K562 (cell line): ENCODE measurements at regions not wholly inside any gene's neighbourhood (a gene's known extent, or its start where the extent isn't known, plus 50 kb on each side); places are given as distances from the start of the nearest gene placed in this dataset.

ENCODE experiments used
- ATAC-seq: fragments of 200-7000 bp; cut with Tn5 transposase; 3 replicates; pipeline ENCODE4 v1.9.1; 2020; ENCODE audit warnings: moderate library complexity
- BruUV-seq: library from RNA; stranded (reverse); fragments of 400-500 nt; replicated peaks from 2 replicates; lab custom pipeline; 2021; lab: Mats Ljungman, UMichigan
- CTCF ChIA-PET: fragments of 300-600 bp; formaldehyde crosslinking; extraction: SDS; loops from one replicate; lab custom pipeline; 2021; ENCODE audit warnings: low intra/inter-chr PET ratio; lab: Yijun Ruan, JAX
- POLR2A ChIA-PET: fragments of 300-600, 350-650 bp; sonication (Branson Sonifier 250); formaldehyde crosslinking; extraction: SDS; loops from one replicate; lab custom pipeline; 2021; ENCODE audit warnings: antibody characterized with exemption, inconsistent platforms; lab: Yijun Ruan, JAX
- DNase-seq, 4 experiments: peaks; one replicate each; pipeline versions ENCODE4 v3.0.0 to v3.0.0-alpha.2; 2011 to 2018; ENCODE audit warnings: low spot score in 3 of 4, mixed read lengths in 3 of 4; ENCODE audit errors: extremely low read depth in 1 of 4
- FAIRE-seq: peaks from 2 replicates; lab custom pipeline; 2011; peaks lifted over from hg19 to GRCh38; lab: Jason Lieb, UNC
- H2AFZ ChIP-seq: 2 replicates; pipeline ENCODE4 v1.6.0; 2011; ENCODE audit warnings: low read depth, low read length, control low read depth, inconsistent platforms
- H3K27ac ChIP-seq: fragments of 200-600 bp; 3 replicates; pipeline ENCODE4 v1.8.0; 2011; ENCODE audit warnings: low read depth, mild to moderate bottlenecking, control low read depth, inconsistent platforms, low read length, moderate library complexity, mixed read lengths; ENCODE audit errors: extremely low read depth
- H3K27me3 ChIP-seq, 2 experiments: fragments of 300-600 bp in 1 of 2; 2 replicates in 1 of 2; 3 replicates in 1 of 2; pipeline versions ENCODE4 v1.6.0 to v1.8.0; 2011; ENCODE audit warnings: inconsistent platforms in 2 of 2, low read length in 2 of 2, mild to moderate bottlenecking in 1 of 2, mixed read lengths in 1 of 2, moderate library complexity in 1 of 2; ENCODE audit not compliant: control insufficient read depth in 2 of 2, insufficient read depth in 2 of 2
- H3K36me3 ChIP-seq: fragments of 300-600 bp; 3 replicates; pipeline ENCODE4 v1.8.0; 2011; ENCODE audit warnings: mild to moderate bottlenecking, low read length, inconsistent platforms; ENCODE audit not compliant: control insufficient read depth, insufficient read depth
- H3K4me1 ChIP-seq, 2 experiments: fragments of 200-600 bp in 1 of 2; replicated peaks in 1 of 2; 2 replicates in 1 of 2; 3 replicates in 1 of 2; pipeline versions ENCODE4 v1.5.1 to v1.8.0; 2011; ENCODE audit warnings: inconsistent platforms in 2 of 2, low read length in 2 of 2, mild to moderate bottlenecking in 1 of 2, mixed read lengths in 1 of 2, moderate library complexity in 1 of 2; ENCODE audit not compliant: control insufficient read depth in 2 of 2, insufficient read depth in 2 of 2
- H3K4me2 ChIP-seq: 2 replicates; pipeline ENCODE4 v1.6.1; 2011; ENCODE audit warnings: low read length, control low read depth, inconsistent platforms, mixed read lengths; ENCODE audit not compliant: insufficient read depth
- H3K4me3 ChIP-seq: fragments of 200-600 bp; sonication (generic), shearing (Covaris generic); 2 replicates; pipeline ENCODE4 v1.5.1; 2016; ENCODE audit warnings: control low read depth, inconsistent platforms
- H3K79me2 ChIP-seq: fragments of 200-600 bp; 3 replicates; pipeline ENCODE4 v1.8.0; 2011; ENCODE audit warnings: low read length, inconsistent platforms; ENCODE audit not compliant: control insufficient read depth, insufficient read depth
- H3K9ac ChIP-seq, 2 experiments: 2 replicates each; pipeline versions ENCODE4 v1.6.0 to v1.6.1; 2011; ENCODE audit warnings: low read depth in 2 of 2, low read length in 2 of 2, control low read depth in 1 of 2, inconsistent platforms in 1 of 2, mild to moderate bottlenecking in 1 of 2, mixed read lengths in 1 of 2; ENCODE audit not compliant: insufficient read depth in 1 of 2
- H3K9me1 ChIP-seq: one replicate; pipeline ENCODE4 v1.6.0; 2011; ENCODE audit warnings: inconsistent platforms, mild to moderate bottlenecking, low read length, moderate library complexity; ENCODE audit not compliant: control insufficient read depth, insufficient read depth
- H3K9me3 ChIP-seq: replicated peaks from 2 replicates; pipeline ENCODE4 v1.5.1; 2011; ENCODE audit warnings: low read depth, low read length, inconsistent platforms; ENCODE audit not compliant: control insufficient read depth, insufficient read depth
- H4K20me1 ChIP-seq: replicated peaks from 2 replicates; pipeline ENCODE4 v1.6.1; 2011; ENCODE audit warnings: low read length, inconsistent platforms, mixed read lengths; ENCODE audit not compliant: control insufficient read depth, insufficient read depth
- BRF2 ChIP-seq: IDR thresholded peaks from 3 replicates; pipeline ENCODE4 v1.6.1; 2011; ENCODE audit warnings: borderline replicate concordance, mild to moderate bottlenecking; ENCODE audit not compliant: insufficient read length, insufficient read depth
- ELF1 ChIP-seq: fragments of 200-800 bp; sonication (Bioruptor generic); IDR thresholded peaks from 2 replicates; pipeline ENCODE4 v1.6.1; 2016; ENCODE audit warnings: missing genetic modification characterization, missing compliant biosample characterization
- ELK1 ChIP-seq: sonication (generic); formaldehyde crosslinking; IDR thresholded peaks from 2 replicates; pipeline ENCODE4 v1.8.1; 2022; ENCODE audit warnings: missing genetic modification reagents
- EZH2 ChIP-seq: IDR thresholded peaks from 2 replicates; pipeline ENCODE4 v1.6.1; 2012; ENCODE audit warnings: low read depth, mild to moderate bottlenecking, inconsistent platforms, low read length, borderline replicate concordance
- FOXJ2 ChIP-seq: fragments of 200-800 bp; sonication (Bioruptor generic); IDR thresholded peaks from 2 replicates; pipeline ENCODE4 v1.6.1; 2016; ENCODE audit warnings: missing genetic modification characterization, missing compliant biosample characterization
- GABPB2 ChIP-seq: fragments of 250-450 bp; sonication (Bioruptor Pico); conservative IDR thresholded peaks from 2 replicates; pipeline ENCODE4 v1.5.1; 2021; ENCODE audit warnings: mild to moderate bottlenecking
- IRF2 ChIP-seq: sonication (generic); formaldehyde crosslinking; IDR thresholded peaks from 2 replicates; pipeline ENCODE4 v1.8.1; 2022; ENCODE audit warnings: mild to moderate bottlenecking, missing genetic modification reagents
- MCM3 ChIP-seq: fragments of 450-650 bp; IDR thresholded peaks from 2 replicates; pipeline ENCODE4 v1.6.1; 2016
- MECOM ChIP-seq: fragments of 250-450 bp; sonication (Bioruptor Pico); IDR thresholded peaks from 2 replicates; pipeline ENCODE4 v1.8.0; 2022; ENCODE audit warnings: inconsistent platforms
- NR4A1 ChIP-seq, 2 experiments: fragments of 250-450 bp in 1 of 2; fragments of 450-650 bp in 1 of 2; sonication (Bioruptor Pico) in 1 of 2; IDR thresholded peaks; 2 replicates each; pipeline versions ENCODE4 v1.4.0 to v1.6.1; 2016 to 2020; ENCODE audit warnings: mild to moderate bottlenecking in 2 of 2, missing compliant biosample characterization in 1 of 2, missing genetic modification characterization in 1 of 2, moderate library complexity in 1 of 2
- POLR3G ChIP-seq: IDR thresholded peaks from 2 replicates; pipeline ENCODE4 v1.6.1; 2011; ENCODE audit not compliant: insufficient read length, insufficient replicate concordance; ENCODE audit errors: extremely low read depth
- THRB ChIP-seq: fragments of 450-650 bp; formaldehyde crosslinking; conservative IDR thresholded peaks from 2 replicates; pipeline ENCODE4 v1.4.0; 2022; ENCODE audit warnings: mild to moderate bottlenecking, missing genetic modification characterization
- ZBTB26 ChIP-seq: fragments of 450-650 bp; formaldehyde crosslinking; IDR thresholded peaks from 2 replicates; pipeline ENCODE4 v1.4.0; 2022; ENCODE audit warnings: missing genetic modification characterization
- ZNF12 ChIP-seq: sonication (generic); formaldehyde crosslinking; IDR thresholded peaks from 2 replicates; pipeline ENCODE4 v1.4.0; 2020; ENCODE audit warnings: mild to moderate bottlenecking, missing genetic modification reagents
- ZNF239 ChIP-seq: fragments of 250-450 bp; sonication (Bioruptor Pico); IDR thresholded peaks from 2 replicates; pipeline ENCODE4 v1.4.0; 2020; ENCODE audit warnings: mild to moderate bottlenecking
- ZNF512 ChIP-seq: IDR thresholded peaks from 2 replicates; pipeline ENCODE4 v1.6.1; 2016; ENCODE audit warnings: missing genetic modification characterization, missing compliant biosample characterization
- WGBS: fragments of 100-300 bp; shearing (Covaris generic); methylation state at CpG from one replicate; pipeline ENCODE4 v1.1.6; 2016; ENCODE audit warnings: low coverage, mixed read lengths; ENCODE audit not compliant: insufficient coverage; ENCODE audit errors: missing lambda C conversion rate; 5-methylcytosine and 5-hydroxymethylcytosine counted together
- in situ Hi-C: fragments of 300-500 bp; cut with MboI; formaldehyde crosslinking; loops from 4 replicates; pipeline ENCODE4 v1.15.0; 2018; ENCODE audit warnings: inconsistent platforms, mixed read lengths
- intact Hi-C: fragments of 100-400 bp; cut with micrococcal nuclease; formaldehyde crosslinking; loops from 2 replicates; pipeline ENCODE4 v1.14.2; 2022

GRCh38 chr7:93717217-93717900 lies 142.8 kb upstream of the CALCR start:
- Histone ChIP-seq H3K79me2 (no peaks in the 10 kb centered on the region), H3K27ac (no peak overlapping the region), H3K9me1 (no peaks in the 10 kb centered on the region), H3K4me3 (no peak overlapping the region), H3K27me3 (no peaks in the 10 kb centered on the region), H3K4me1 (peaks cover 0 to 6% of the 10 kb centered on the region in 2 experiments; a peak in 2 of 5 replicates), H2AFZ (no peak overlapping the region), H3K36me3 (no peaks in the 10 kb centered on the region), H3K4me2 (no peak overlapping the region), H3K9me3 (no peaks in the 10 kb centered on the region), H3K9ac (no peak overlapping the region), H4K20me1 (no peaks in the 10 kb centered on the region)
- POLR2A ChIA-PET = no interaction called here
- CTCF ChIA-PET = no interaction called here
- ATAC-seq (no peak), DNase-seq (no peak), FAIRE-seq (no peak)
- in situ Hi-C loops (no loop called here), intact Hi-C loops (no loop called here)
- 23% methylated on average over 1 of the region's 1 CpG for WGBS
- no TSS peak for BruUV-seq
- TF ChIP-seq GABPB2 (CRISPR knock-in tag) = no peak
- TF ChIP-seq MCM3 = no peak
- peak; percentile 77 for TF ChIP-seq ZNF512
- TF ChIP-seq MECOM (CRISPR knock-in tag) = no peak
- TF ChIP-seq ZNF12 = no peak
- TF ChIP-seq THRB (CRISPR knock-in tag) = 0 out of 2 replicates have a peak, but pooled peaks have one; percentile 23
- TF ChIP-seq ELK1 = no peak
- no peak for TF ChIP-seq BRF2
- TF ChIP-seq FOXJ2 (tag) = no peak
- TF ChIP-seq ZBTB26 (CRISPR knock-in tag) = 0 out of 2 replicates have a peak, but pooled peaks have one; percentile 68
- no peak for TF ChIP-seq EZH2
- no peak for TF ChIP-seq IRF2 (CRISPR knock-in tag)
- TF ChIP-seq ZNF239 (CRISPR knock-in tag) = no peak
- TF ChIP-seq ELF1 = no peak
- TF ChIP-seq POLR3G = no peak
- TF ChIP-seq NR4A1 (CRISPR knock-in tag; IDR thresholded peaks at IDR 0.05) = no peak
- TF ChIP-seq NR4A1 (tag; IDR thresholded peaks at IDR 0.05) = no peak
